HG02852 (cell line): ENCODE measurements at regions not wholly inside any gene's neighbourhood (a gene's known extent, or its start where the extent isn't known, plus 50 kb on each side); places are given as distances from the start of the nearest gene placed in this dataset.
"Not testable (repeated sequence)": the region's sequence is repeated elsewhere in the genome, so short reads cannot be mapped to it uniquely, and the experiment has no call there.

Source experiments
- ATAC-seq: cut with Tn5 transposase; IDR thresholded peaks from one replicate; pipeline ENCODE4 v1.9.1; 2021; ENCODE audit warnings: mild to moderate bottlenecking, moderate library complexity; ENCODE audit not compliant: unreplicated experiment

DNA sequence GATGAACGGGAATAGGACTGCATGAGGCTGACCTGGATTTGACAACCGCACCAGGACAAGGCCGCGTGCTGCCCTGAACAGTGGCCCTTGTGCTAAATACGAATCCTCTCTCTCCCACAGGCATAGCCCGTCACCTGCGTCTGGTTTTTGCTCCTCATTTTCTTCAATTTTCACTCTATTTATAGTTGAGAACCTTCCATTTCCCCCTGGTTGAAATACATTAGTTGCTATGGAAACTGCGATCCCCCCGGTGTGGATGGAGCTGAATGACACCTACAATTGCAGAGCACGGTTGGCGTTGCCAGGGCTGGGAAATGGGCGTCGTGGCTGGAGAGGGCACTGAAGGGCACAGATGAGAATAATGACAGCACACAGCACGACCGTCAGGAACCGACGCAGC lies 158.6 kb upstream of the PITRM1 start:
- no peak for ATAC-seq

GRCh38 chr10:3330663-3331062 lies 158.1 kb upstream of the PITRM1 start:
- ATAC-seq, result peak; percentile 85

- ATAC-seq, result no peak
Observed at GRCh38 chr10:3325954-3326750, 153.6 kb upstream of the PITRM1 start.

DNA sequence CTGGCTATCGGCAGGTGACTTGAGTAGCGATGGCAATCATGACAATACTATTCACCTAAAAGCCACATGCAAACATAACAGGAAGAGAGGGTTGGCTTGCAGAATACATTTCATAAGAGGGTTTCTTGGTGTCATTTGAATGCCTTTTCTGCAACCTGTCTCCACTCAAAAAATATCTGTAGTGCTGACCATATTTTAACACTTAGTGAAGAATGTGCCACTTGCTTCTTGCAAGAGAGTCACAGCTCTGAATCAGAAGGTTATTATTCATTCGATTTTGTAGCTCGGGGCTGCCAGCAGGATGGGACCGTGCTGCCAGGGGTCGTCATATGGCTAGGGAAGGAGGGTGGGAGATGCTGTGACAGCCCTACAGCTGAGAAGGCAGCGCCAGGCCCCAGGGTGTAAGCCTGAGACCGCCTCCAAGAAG lies 152.0 kb upstream of the PITRM1 start:
- no peak for ATAC-seq

- no peak for ATAC-seq
Observed at GRCh38 chr10:3323865-3324498, 151.4 kb upstream of the PITRM1 start.

DNA sequence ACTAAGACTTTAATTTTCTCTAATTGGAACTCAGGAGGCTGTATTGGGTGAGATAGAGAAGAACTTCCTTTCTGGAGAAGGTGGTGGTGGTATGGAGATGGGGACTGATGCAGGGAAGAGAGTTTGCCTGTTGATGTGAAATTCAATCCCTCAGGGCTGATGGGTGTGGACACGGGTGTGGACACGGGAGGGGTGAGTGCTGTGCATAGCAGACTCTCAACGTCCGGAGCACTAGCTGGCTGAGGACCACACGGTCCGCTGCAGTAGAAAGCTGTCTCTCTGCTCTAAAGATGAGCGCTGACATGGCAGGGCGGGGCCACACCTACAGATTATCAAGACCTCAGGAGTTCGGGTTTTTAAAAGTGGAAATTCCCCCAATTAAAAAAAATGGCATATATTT lies 148.5 kb upstream of the PITRM1 start:
- ATAC-seq, result no peak

- no peak for ATAC-seq
Observed at GRCh38 chr10:3319811-3320226, 147.2 kb upstream of the PITRM1 start.

DNA sequence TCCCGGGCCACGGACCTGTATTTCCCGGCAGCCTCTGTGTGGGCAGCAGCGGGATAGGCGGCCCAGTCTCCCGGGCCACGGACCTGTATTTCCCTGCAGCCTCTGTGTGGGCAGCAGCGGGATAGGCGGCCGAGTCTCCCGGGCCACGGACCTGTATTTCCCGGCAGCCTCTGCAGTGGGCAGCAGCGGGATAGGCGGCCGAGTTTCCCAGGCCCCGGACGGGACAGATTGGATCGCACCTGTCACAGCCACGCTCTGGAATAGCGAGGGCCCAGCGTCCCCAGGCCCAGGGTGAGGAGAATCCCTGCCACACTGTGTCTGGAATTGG lies 145.9 kb upstream of the PITRM1 start:
- ATAC-seq, result not testable (repeated sequence)

DNA sequence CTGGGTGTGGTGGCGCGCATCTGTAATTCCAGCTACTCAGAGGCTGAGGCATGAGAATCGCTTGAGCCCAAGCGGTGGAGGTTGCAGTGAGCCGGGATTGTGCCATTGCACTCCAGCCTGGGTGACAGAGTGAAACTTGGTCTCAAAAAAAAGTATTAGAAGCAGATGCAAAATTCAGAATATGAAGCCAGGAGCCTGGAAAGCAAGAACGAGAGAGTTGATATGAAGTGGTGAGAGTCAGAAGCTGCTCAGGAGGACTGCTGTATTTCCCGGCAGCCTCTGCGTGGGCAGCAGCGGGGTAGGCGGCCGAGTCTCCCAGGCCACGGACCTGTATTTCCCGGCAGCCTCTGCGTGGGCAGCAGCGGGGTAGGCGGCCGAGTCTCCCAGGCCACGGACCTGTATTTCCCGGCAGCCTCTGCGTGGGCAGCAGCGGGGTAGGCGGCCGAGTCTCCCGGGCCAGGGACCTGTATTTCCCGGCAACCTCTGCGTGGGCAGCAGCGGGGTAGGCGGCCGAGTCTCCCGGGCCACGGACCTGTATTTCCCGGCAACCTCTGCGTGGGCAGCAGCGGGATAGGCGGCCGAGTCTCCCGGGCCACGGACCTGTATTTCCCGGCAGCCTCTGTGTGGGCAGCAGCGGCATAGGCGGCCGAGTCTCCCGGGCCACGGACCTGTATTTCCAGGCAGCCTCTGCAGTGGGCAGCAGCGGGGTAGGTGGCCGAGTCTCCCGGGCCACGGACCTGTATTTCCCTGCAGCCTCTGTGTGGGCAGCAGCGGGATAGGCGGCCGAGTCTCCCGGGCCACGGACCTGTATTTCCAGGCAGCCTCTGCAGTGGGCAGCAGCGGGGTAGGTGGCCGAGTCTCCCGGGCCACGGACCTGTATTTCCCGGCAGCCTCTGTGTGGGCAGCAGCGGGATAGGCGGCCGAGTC lies 145.2 kb upstream of the PITRM1 start:
- ATAC-seq, result not testable (repeated sequence)

DNA sequence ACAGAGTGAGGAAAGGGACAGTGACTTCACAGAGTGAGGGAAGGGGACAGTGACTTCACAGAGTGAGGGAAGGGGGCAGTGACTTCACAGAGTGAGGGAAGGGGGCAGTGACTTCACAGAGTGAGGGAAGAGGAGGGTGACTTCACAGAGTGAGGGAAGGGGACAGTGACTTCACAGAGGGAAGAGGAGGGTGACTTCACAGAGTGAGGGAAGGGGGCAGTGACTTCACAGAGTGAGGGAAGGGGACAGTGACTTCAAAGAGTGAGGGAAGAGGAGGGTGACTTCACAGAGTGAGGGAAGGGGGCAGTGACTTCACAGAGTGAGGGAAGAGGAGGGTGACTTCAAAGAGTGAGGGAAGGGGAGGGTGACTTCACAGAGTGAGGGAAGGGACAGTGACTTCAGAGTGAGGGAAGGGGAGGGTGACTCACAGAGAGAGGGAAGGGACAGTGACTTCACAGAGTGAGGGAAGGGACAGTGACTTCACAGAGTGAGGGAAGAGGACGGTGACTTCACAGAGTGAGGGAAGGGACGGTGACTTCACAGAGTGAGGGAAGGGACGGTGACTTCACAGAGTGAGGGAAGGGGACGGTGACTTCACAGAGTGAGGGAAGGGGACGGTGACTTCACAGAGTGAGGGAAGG lies 142.0 kb upstream of the PITRM1 start:
- ATAC-seq, result not testable (repeated sequence)

DNA sequence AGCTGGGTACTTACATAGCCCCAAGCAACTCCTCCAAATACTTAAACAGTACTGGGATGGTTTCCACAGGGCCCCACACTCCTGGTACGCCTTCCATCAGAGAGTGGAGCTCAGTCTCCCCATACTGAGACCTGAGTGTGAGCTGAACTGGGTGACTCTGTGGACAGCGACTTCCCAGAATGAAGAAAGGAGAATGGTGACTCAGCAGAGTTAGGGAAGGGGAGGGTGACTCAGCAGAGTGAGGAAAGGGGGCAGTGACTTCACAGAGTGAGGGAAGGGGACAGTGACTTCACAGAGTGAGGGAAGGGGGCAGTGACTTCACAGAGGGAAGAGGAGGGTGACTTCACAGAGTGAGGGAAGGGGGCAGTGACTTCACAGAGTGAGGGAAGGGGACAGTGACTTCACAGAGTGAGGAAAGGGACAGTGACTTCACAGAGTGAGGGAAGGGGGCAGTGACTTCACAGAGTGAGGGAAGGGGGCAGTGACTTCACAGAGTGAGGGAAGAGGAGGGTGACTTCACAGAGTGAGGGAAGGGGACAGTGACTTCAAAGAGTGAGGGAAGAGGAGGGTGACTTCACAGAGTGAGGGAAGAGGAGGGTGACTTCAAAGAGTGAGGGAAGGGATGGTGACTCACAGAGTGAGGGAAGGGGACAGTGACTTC lies 141.3 kb upstream of the PITRM1 start:
- not testable (repeated sequence) for ATAC-seq

GRCh38 chr10:3312403-3312940 lies 139.9 kb upstream of the PITRM1 start:
- ATAC-seq, result no peak

DNA sequence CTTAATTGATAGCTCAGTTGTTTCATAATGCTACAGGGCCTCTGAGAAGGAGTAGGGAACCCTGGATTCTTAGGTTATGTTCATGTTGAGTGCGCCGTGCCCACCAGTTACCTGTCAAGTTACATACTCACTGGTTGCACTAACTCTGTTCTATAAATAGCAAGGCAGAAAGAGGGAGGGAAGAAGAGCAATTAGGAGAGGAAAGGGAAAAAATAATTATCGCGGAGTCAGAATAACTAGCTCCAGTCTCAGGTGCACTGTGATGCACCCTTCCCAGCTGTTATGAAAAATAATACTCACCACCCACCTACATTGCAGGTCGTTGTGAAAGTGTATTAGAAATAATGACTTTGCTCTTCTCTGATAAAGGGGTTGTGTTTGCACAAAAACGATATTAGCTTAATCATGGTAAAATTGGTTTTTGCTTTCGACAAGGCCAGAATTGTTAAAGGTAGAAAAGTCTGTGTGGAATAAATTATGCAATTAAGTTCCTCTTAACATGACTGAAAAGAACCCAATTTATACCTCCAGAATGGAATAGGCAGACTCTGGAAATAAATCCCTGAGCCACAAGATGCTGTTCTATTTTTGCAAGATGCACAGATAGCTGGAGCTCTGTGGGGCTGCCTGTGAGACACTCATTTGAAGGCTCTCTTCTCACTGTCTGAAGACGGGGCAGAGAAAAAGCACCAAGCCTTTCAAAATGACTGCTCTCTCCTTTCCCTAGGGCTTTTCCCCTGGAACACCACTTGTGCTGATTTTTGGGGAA lies 137.6 kb upstream of the PITRM1 start:
- ATAC-seq, result no peak

- no peak for ATAC-seq
Observed at GRCh38 chr10:3306050-3306449, 133.5 kb upstream of the PITRM1 start.

GRCh38 chr10:3295582-3296151 lies 123.1 kb upstream of the PITRM1 start:
- no peak for ATAC-seq

- no peak for ATAC-seq
Observed at GRCh38 chr10:3294919-3295581, 122.5 kb upstream of the PITRM1 start.

GRCh38 chr10:3293581-3294431 lies 121.2 kb upstream of the PITRM1 start:
- ATAC-seq, result no peak

- no peak for ATAC-seq
Observed at GRCh38 chr10:3292636-3293035, 120.1 kb upstream of the PITRM1 start.
